Loucy (cell line): ENCODE measurements at regions not wholly inside any gene's neighbourhood (a gene's known extent, or its start where the extent isn't known, plus 50 kb on each side); places are given as distances from the start of the nearest gene placed in this dataset.

Source experiments
- H2AFZ ChIP-seq: fragments of 200-600 bp; sonication (generic); 2 replicates; pipeline ENCODE4 v1.6.0; 2016; ENCODE audit warnings: antibody characterized with exemption, mild to moderate bottlenecking, low read length, moderate library complexity
- H3F3A ChIP-seq: fragments of 200-600 bp; 2 replicates; pipeline ENCODE4 v1.6.0; 2016; ENCODE audit warnings: antibody characterized with exemption, low read depth, mild to moderate bottlenecking
- H3K27me3 ChIP-seq: fragments of 200-600 bp; sonication (generic); 2 replicates; pipeline ENCODE4 v1.6.1; 2014; ENCODE audit warnings: low read length, mild to moderate bottlenecking; ENCODE audit not compliant: insufficient read depth, poor library complexity, severe bottlenecking
- H3K36me3 ChIP-seq: fragments of 200-600 bp; sonication (generic); 2 replicates; pipeline ENCODE4 v1.6.1; 2016; ENCODE audit warnings: low read length; ENCODE audit not compliant: insufficient read depth
- H3K4me1 ChIP-seq: fragments of 200-600 bp; sonication (generic); 2 replicates; pipeline ENCODE4 v1.5.1; 2014; ENCODE audit warnings: low read length, mild to moderate bottlenecking; ENCODE audit not compliant: insufficient read depth, poor library complexity, severe bottlenecking
- H3K4me2 ChIP-seq: fragments of 200-600 bp; sonication (generic); 2 replicates; pipeline ENCODE4 v1.6.0; 2014; ENCODE audit warnings: antibody characterized with exemption, low read length, low read depth, mild to moderate bottlenecking; ENCODE audit not compliant: poor library complexity, severe bottlenecking
- H3K4me3 ChIP-seq: fragments of 200-600 bp; sonication (generic); 2 replicates; pipeline ENCODE4 v1.5.1; 2014; ENCODE audit warnings: low read length, mild to moderate bottlenecking, mixed read lengths; ENCODE audit not compliant: poor library complexity, severe bottlenecking
- H3K79me2 ChIP-seq: fragments of 200-600 bp; sonication (generic); 2 replicates; pipeline ENCODE4 v1.6.1; 2014; ENCODE audit warnings: low read length; ENCODE audit not compliant: insufficient read depth
- H3K9ac ChIP-seq: fragments of 200-600 bp; sonication (generic); 2 replicates; pipeline ENCODE4 v1.6.0; 2014; ENCODE audit warnings: mild to moderate bottlenecking, low read depth, low read length, moderate library complexity; ENCODE audit not compliant: poor library complexity, severe bottlenecking
- H3K9me2 ChIP-seq: fragments of 200-600 bp; sonication (generic); replicated peaks from 2 replicates; pipeline ENCODE4 v1.6.1; 2016; ENCODE audit warnings: low read depth, low read length, mixed read lengths
- H3K9me3 ChIP-seq: fragments of 200-600 bp; sonication (generic); 2 replicates; pipeline ENCODE4 v1.6.1; 2014; ENCODE audit warnings: mild to moderate bottlenecking, antibody characterized with exemption, low read length, low read depth; ENCODE audit not compliant: insufficient read depth
- H4K20me1 ChIP-seq: fragments of 200-600 bp; sonication (generic); 2 replicates; pipeline ENCODE4 v1.6.0; 2014; ENCODE audit warnings: antibody characterized with exemption, low read length, mild to moderate bottlenecking; ENCODE audit not compliant: insufficient read depth, poor library complexity, severe bottlenecking
- EZH2phosphoT487 ChIP-seq: fragments of 200-600 bp; IDR thresholded peaks from 2 replicates; pipeline ENCODE4 v1.6.1; 2018; ENCODE audit warnings: antibody characterized with exemption, mild to moderate bottlenecking, moderate library complexity, borderline replicate concordance
- TF ChIP-seq, protein P1 (sequence below): fragments of 200-600 bp; sonication (generic); conservative IDR thresholded peaks from 2 replicates; pipeline ENCODE4 v1.5.1; 2014; ENCODE audit warnings: mild to moderate bottlenecking, antibody characterized with exemption, low read length

GRCh38 chr5:122702524-122702875 is 72.4 kb upstream of the SNX2 start:
- H3K9ac ChIP-seq = no peak overlapping the region
- H3F3A ChIP-seq = no peaks in the 10 kb centered on the region
- no peak overlapping the region for H2AFZ ChIP-seq
- no peaks in the 10 kb centered on the region for H3K9me2 ChIP-seq
- H3K4me3 ChIP-seq = no peak overlapping the region
- H3K4me2 ChIP-seq = no peak overlapping the region
- no peaks in the 10 kb centered on the region for H4K20me1 ChIP-seq
- no peak for TF ChIP-seq EZH2phosphoT487
- TF ChIP-seq, protein P1, sequence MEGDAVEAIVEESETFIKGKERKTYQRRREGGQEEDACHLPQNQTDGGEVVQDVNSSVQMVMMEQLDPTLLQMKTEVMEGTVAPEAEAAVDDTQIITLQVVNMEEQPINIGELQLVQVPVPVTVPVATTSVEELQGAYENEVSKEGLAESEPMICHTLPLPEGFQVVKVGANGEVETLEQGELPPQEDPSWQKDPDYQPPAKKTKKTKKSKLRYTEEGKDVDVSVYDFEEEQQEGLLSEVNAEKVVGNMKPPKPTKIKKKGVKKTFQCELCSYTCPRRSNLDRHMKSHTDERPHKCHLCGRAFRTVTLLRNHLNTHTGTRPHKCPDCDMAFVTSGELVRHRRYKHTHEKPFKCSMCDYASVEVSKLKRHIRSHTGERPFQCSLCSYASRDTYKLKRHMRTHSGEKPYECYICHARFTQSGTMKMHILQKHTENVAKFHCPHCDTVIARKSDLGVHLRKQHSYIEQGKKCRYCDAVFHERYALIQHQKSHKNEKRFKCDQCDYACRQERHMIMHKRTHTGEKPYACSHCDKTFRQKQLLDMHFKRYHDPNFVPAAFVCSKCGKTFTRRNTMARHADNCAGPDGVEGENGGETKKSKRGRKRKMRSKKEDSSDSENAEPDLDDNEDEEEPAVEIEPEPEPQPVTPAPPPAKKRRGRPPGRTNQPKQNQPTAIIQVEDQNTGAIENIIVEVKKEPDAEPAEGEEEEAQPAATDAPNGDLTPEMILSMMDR = no peak
- H3K36me3 ChIP-seq = no peaks in the 10 kb centered on the region
- H3K4me1 ChIP-seq = no peaks in the 10 kb centered on the region
- H3K27me3 ChIP-seq = no peaks in the 10 kb centered on the region
- no peaks in the 10 kb centered on the region for H3K79me2 ChIP-seq
- no peaks in the 10 kb centered on the region for H3K9me3 ChIP-seq

GRCh38 chr5:122703203-122703602 is 71.7 kb upstream of the SNX2 start:
- Histone ChIP-seq H3K4me3 (no peak overlapping the region), H3K9me2 (no peaks in the 10 kb centered on the region), H3K79me2 (no peaks in the 10 kb centered on the region), H4K20me1 (no peaks in the 10 kb centered on the region), H3F3A (no peaks in the 10 kb centered on the region), H3K4me2 (no peak overlapping the region), H3K27me3 (no peaks in the 10 kb centered on the region), H3K4me1 (no peaks in the 10 kb centered on the region), H2AFZ (no peak overlapping the region), H3K9ac (no peak overlapping the region), H3K36me3 (no peaks in the 10 kb centered on the region), H3K9me3 (no peaks in the 10 kb centered on the region)
- no peak for TF ChIP-seq EZH2phosphoT487
- TF ChIP-seq, protein P1 = no peak

GRCh38 chr5:122704247-122705036 is 70.4 kb upstream of the SNX2 start:
- Histone ChIP-seq H3K27me3 (no peaks in the 10 kb centered on the region), H3K4me2 (no peak overlapping the region), H3K79me2 (no peaks in the 10 kb centered on the region), H3K4me3 (no peak overlapping the region), H3K9ac (no peak overlapping the region), H3K36me3 (no peaks in the 10 kb centered on the region), H3F3A (no peaks in the 10 kb centered on the region), H2AFZ (no peak overlapping the region), H4K20me1 (no peaks in the 10 kb centered on the region), H3K9me2 (no peaks in the 10 kb centered on the region), H3K4me1 (no peaks in the 10 kb centered on the region), H3K9me3 (no peaks in the 10 kb centered on the region)
- TF ChIP-seq EZH2phosphoT487 = no peak
- TF ChIP-seq, protein P1 = peak; percentile 54
